Gastroesophageal sphincter (tissue), 4 donors: ENCODE measurements at regions not wholly inside any gene's neighbourhood (a gene's known extent, or its start where the extent isn't known, plus 50 kb on each side); places are given as distances from the start of the nearest gene placed in this dataset.

Source experiments
- ATAC-seq: fragments of 150-250 bp; one replicate; pipeline ENCODE4 v1.9.1; 2016; ENCODE audit warnings: mild to moderate bottlenecking, moderate library complexity
- H3K27ac ChIP-seq, 4 donors: fragments of 200-600 bp; sonication (generic) in 3 of 4; 1 replicate in 3 of 4; 2 replicates in 1 of 4; pipeline ENCODE4 v1.5.1; 2016 to 2019
- H3K27me3 ChIP-seq: fragments of 200-600 bp; sonication (generic); one replicate; pipeline ENCODE4 v1.5.1; 2019
- H3K36me3 ChIP-seq, 2 donors: fragments of 200-600 bp; sonication (generic); one replicate each; pipeline ENCODE4 v1.5.1; 2019; ENCODE audit warnings: control low read depth in 1 of 2
- H3K4me1 ChIP-seq, 3 donors: fragments of 200-600 bp; sonication (generic); 1 replicate in 2 of 3; 2 replicates in 1 of 3; pipeline ENCODE4 v1.5.1; 2016 to 2019; ENCODE audit warnings: control low read depth in 2 of 3
- H3K4me3 ChIP-seq, 2 donors: fragments of 200-600 bp; sonication (generic); one replicate each; pipeline ENCODE4 v1.5.1; 2019; ENCODE audit warnings: mild to moderate bottlenecking in 1 of 2, moderate library complexity in 1 of 2
- H3K9me3 ChIP-seq, 3 donors: fragments of 200-600 bp; sonication (generic); one replicate each; pipeline ENCODE4 v1.5.1; 2017 to 2019; ENCODE audit warnings: control low read depth in 2 of 3
- CTCF ChIP-seq, 4 experiments: fragments of 200-600 bp in 2 of 4; fragments of 450-650 bp in 2 of 4; sonication (generic) in 1 of 4; IDR thresholded peaks; one replicate each; pipeline ENCODE4 v1.5.1; 2017 to 2019; ENCODE audit warnings: antibody characterized with exemption in 4 of 4, mild to moderate bottlenecking in 2 of 4, moderate library complexity in 2 of 4
- EP300 ChIP-seq: sonication (generic); formaldehyde crosslinking; IDR thresholded peaks from one replicate; pipeline ENCODE4 v1.6.1; 2017; ENCODE audit warnings: antibody characterized with exemption, mild to moderate bottlenecking
- POLR2A ChIP-seq, 2 donors: fragments of 450-650 bp; IDR thresholded peaks; one replicate each; pipeline ENCODE4 v1.6.1; 2017; ENCODE audit warnings: antibody characterized with exemption in 2 of 2, mild to moderate bottlenecking in 2 of 2, moderate library complexity in 1 of 2
- POLR2AphosphoS5 ChIP-seq: sonication (generic); formaldehyde crosslinking; IDR thresholded peaks from one replicate; pipeline ENCODE4 v1.6.1; 2017; ENCODE audit warnings: antibody characterized with exemption
- WGBS, 2 donors: methylation state at CpG; one replicate each; pipeline ENCODE4 v1.1.5; 2018; ENCODE audit warnings: low coverage in 1 of 2; 5-methylcytosine and 5-hydroxymethylcytosine counted together

- Histone ChIP-seq H3K27me3 (peaks cover 45% of the 10 kb centered on the region), H3K9me3 (no peaks in the 10 kb centered on the region), H3K4me3 (no peak overlapping the region), H3K27ac (no peak overlapping the region), H3K36me3 (no peaks in the 10 kb centered on the region), H3K4me1 (no peaks in the 10 kb centered on the region)
- ATAC-seq: no peak
- WGBS, 2 donors: 45 to 49% methylated on average over 8 to 11 of the region's 13 CpGs
- TF ChIP-seq EP300 (no peak), CTCF (IDR thresholded peaks at IDR 0.05) (no peak), POLR2AphosphoS5 (no peak), POLR2A (IDR thresholded peaks at IDR 0.05) (no peak)
Observed at GRCh38 chr7:101702362-101702850, 73.3 kb upstream of the MYL10 start.

GRCh38 chr7:101705331-101705730 is 76.2 kb upstream of the MYL10 start:
- no peak for ATAC-seq
- TF ChIP-seq POLR2AphosphoS5: no peak
- TF ChIP-seq CTCF (IDR thresholded peaks at IDR 0.05): no peak
- TF ChIP-seq EP300: no peak
- no peak for TF ChIP-seq POLR2A (IDR thresholded peaks at IDR 0.05)
- 58% methylated on average over 3 of the region's 3 CpGs for WGBS, 2 donors

GRCh38 chr7:101707587-101707986 is 78.5 kb upstream of the MYL10 start:
- Histone ChIP-seq H3K27me3 (peaks cover 13% of the 10 kb centered on the region), H3K27ac (no peak overlapping the region), H3K9me3 (no peaks in the 10 kb centered on the region), H3K4me1 (no peaks in the 10 kb centered on the region), H3K36me3 (no peaks in the 10 kb centered on the region), H3K4me3 (no peak overlapping the region)
- ATAC-seq: no peak
- WGBS, 2 donors: 74 to 87% methylated on average over 7 of the region's 8 CpGs
- TF ChIP-seq CTCF (IDR thresholded peaks at IDR 0.05) (no peak), POLR2AphosphoS5 (no peak), EP300 (no peak), POLR2A (IDR thresholded peaks at IDR 0.05) (no peak)

More at GRCh38 chr7:101705331-101705730, 76.2 kb upstream of the MYL10 start:
- Histone ChIP-seq H3K27ac (no peak overlapping the region), H3K36me3 (no peaks in the 10 kb centered on the region), H3K4me1 (no peaks in the 10 kb centered on the region), H3K4me3 (no peak overlapping the region), H3K27me3 (peaks cover 19% of the 10 kb centered on the region), H3K9me3 (no peaks in the 10 kb centered on the region)

- TF ChIP-seq EP300 (no peak), CTCF (IDR thresholded peaks at IDR 0.05) (no peak), POLR2AphosphoS5 (no peak), POLR2A (IDR thresholded peaks at IDR 0.05) (no peak)
- H3K4me1 ChIP-seq: no peaks in the 10 kb centered on the region
- ATAC-seq: no peak
Observed at GRCh38 chr7:101708223-101708622, 79.1 kb upstream of the MYL10 start.

GRCh38 chr7:101712652-101713051 is 83.6 kb upstream of the MYL10 start:
- TF ChIP-seq POLR2A (IDR thresholded peaks at IDR 0.05) (no peak), CTCF (IDR thresholded peaks at IDR 0.05) (no peak), EP300 (no peak), POLR2AphosphoS5 (no peak)
- Histone ChIP-seq H3K9me3 (no peaks in the 10 kb centered on the region), H3K4me1 (no peaks in the 10 kb centered on the region), H3K27ac (no peak overlapping the region), H3K36me3 (no peaks in the 10 kb centered on the region), H3K4me3 (no peak overlapping the region), H3K27me3 (no peaks in the 10 kb centered on the region)
- WGBS, 2 donors: 75 to 77% methylated on average over 2 to 3 of the region's 3 CpGs
- ATAC-seq: no peak

More at GRCh38 chr7:101708223-101708622, 79.1 kb upstream of the MYL10 start:
- 77 to 81% methylated on average over 5 of the region's 7 CpGs for WGBS, 2 donors
- Histone ChIP-seq H3K27me3 (peaks cover 13% of the 10 kb centered on the region), H3K27ac (no peak overlapping the region), H3K9me3 (no peaks in the 10 kb centered on the region), H3K36me3 (no peaks in the 10 kb centered on the region), H3K4me3 (no peak overlapping the region)
